Stimulated activated CD4-positive, alpha-beta T cell treated with anti-CD3 and anti-CD28 coated beads, Interleukin-1b, Interleukin-23, amount 100 ng/mL, for 48 hours (primary cell): ENCODE measurements at regions not wholly inside any gene's neighbourhood (a gene's known extent, or its start where the extent isn't known, plus 50 kb on each side); places are given as distances from the start of the nearest gene placed in this dataset.
A peak's percentile ranks its signal among the peaks of the same experiment; 100 is the strongest.
"Not testable (repeated sequence)": the region's sequence is repeated elsewhere in the genome, so short reads cannot be mapped to it uniquely, and the experiment has no call there.

Experiments used
- DNase-seq: peaks from one replicate; pipeline ENCODE4 v3.0.0-alpha.2; 2020

DNA sequence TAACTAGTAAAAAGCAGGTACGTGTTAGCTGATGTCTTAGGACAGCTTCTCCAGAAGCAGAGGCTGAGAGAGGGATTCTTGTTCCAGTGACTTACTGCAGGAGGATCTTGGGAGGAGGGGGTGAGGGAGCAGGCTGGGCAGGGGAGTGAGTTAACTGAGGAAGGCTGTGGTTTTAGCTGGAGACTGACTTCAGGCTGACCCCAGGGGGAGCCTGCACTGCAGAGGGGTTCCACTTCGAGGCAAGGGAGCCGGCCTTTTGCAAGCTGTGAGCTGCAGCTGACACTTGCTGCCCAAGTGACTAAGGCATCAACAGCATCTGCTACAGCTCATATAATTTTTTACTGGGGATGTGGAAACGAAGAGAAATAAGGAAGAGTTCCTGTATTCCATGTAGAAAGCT, 50.4 kb upstream of the SOD1 start:
- no peak for DNase-seq

DNA sequence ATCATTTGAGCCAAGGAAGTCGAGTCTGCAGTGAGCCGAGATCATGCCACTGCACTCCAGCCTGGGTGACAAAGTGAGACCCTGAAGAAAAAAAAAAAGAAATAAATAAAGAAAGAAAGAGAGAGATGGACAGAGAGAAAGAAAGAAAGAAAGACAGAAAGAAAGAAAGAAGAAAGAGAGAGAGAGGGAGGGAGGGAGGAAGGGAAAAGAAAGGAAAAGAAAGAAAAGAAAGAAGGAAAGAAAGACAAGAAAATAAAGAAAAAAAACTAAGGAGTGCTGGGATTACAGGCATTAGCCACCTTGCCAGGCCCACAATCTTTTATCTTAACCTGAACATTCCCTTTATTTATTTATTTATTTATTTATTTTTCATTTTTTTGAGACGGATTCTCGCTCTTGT, 51.7 kb upstream of the SOD1 start:
- DNase-seq: no peak

DNA sequence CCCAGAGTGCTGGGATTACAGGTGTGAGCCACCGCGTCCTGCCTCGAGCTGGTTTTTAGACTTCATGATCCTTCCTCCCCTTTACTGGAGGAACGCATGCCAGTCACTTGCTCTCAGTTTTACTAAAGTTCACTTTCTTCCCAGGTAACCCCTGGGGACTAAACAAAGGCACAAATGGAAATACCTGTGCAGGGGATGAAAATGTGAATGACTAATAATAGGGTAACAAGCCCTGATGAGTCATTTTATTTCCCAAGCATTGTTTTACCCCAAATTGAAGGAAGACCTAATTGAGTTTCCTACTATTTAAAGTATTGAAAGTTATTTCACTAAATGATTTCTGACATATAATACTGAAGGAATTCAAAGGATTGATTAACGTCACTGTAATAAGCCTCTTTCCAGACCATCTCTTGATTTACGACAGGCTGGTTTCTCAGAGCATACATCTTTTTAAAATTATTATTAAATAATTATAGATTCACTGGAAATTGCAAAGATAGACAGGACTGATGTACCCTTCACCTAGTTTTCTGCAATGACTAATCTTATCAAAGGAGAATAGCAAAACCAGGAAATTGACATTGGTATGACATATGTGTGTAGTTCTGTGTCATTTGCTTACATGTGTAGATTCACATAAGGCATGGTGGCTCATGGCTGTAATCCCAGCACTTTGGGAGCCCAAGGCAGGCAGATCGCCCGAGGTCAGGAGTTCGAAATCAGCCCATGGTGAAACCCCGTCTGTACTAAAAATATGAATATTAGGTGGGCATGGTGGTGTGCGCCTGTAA, 53.2 kb upstream of the SOD1 start:
- DNase-seq: no peak

DNA sequence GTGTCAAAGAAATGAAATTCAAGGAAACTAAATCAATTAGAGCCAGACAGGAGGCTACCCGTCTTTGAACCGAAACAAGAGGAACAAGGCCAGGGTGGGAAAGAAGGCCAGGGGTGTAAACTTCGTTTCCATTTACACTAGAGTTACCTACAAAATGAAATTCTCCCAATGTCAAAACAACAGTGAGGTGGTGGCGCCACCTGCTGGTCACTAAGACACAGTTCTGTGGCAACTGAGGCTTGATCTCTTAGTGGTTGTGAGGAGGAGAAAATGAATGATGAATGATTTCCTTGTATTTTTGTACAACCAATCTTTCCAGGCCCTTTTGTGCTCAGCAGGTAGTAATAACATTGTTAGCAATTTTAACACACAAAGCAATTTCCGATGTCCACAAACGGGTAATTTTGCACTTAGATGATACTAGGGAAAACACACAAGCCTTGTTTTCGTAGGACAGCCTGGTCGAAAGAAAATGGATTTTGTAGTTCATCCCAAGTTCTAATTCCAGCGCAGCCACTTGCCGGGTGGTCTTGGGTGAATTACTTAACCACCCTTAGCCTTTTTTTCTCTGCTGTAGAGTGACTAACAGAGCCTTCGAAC, 54.8 kb upstream of the SOD1 start:
- peak; percentile 72 for DNase-seq

DNA sequence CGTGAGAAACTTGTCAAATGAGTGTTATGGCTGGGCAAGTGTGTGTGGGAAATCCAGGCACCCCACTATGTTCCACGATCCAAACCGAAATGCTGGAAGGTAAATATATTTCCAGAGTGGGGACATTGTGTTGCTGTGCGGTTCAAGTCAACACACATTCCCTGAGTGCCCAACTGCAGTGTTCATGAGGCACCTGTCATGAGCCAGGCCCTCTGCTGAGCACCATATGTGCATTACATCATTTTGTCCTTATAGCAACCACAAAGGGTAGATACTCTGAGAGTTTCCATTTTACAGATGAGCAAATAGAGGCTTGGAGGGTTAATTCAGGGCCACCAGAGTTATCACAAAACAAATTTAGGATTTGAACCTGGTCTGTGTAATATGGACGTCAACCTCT, 59.9 kb upstream of the SOD1 start:
- DNase-seq: no peak

DNA sequence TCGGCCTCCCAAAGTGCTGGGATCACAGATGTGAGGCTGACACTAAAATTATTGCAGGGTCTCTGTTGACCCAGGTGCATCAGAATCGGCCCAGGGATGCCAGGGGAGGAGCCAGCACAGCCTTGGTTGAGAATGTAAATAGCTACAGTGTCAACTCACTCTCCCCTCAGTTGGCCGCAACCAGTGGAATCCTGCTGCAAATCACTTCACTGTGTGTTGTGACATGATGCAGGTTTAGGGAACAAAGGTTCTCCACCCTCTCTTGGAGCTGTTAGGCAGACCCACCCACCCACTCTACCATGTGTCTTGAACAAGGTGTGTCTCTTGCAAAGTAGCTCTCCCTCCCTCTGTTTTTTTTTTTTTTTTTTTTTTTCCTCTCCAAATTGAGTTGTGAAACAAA, 60.5 kb upstream of the SOD1 start:
- no peak for DNase-seq

DNA sequence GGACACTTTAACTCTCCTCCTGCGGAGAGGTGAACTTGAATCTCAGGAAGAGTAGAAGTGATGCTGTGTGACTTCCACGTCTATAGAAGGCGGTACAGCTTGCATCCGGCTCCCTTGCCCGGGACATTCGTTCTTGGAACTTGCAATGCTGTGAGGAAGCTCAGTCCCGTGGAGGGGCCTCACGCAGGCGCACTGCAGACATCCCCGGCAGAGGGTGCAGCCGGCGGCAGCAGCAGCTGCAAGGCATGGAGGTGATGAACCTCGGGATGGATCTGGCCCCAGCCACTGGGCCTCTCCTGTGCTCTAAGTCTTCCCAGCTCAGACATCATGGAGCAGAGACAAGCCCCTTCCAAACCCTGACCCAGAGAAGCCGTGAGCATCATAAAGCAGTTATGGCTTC, 61.8 kb upstream of the SOD1 start:
- DNase-seq: no peak

DNA sequence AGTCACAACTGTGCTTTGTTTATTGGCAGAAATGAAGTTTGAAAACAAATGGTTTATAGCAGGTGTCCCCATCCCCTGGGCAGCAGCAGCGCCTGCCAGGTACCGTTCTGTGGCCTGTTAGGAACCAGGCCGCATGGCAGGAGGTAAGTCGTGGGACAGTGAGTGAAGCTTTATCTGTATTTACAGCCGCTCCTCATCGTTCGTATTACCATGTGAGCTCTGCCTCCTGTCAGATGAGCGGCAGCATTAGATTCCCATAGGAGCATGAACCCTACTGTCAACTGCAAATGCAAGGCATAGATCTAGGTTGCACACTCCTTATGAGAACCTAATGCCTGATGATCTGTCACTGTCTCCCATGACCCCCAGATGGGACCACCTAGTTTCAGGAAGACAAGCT, 63.4 kb upstream of the SOD1 start:
- DNase-seq: no peak

DNA sequence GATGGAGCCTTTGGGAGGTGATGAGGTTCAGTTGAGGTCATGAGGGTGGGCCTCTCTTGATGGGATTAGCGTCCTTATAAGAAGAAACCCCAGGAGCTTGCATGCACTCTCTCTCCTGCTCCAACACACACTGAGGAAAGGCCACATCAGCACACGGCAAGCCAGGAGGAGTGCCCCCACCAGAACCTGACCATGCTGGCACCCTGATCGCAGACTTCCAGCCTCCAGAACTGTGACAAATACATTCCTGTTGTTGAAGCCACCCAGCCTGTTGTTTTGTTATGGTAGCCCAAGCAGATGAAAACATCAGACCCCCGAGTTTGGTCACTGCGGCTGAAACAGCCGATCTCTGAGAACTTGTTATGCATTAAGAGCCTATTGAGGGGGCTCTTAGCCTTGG, 64.8 kb upstream of the SOD1 start:
- no peak for DNase-seq

DNA sequence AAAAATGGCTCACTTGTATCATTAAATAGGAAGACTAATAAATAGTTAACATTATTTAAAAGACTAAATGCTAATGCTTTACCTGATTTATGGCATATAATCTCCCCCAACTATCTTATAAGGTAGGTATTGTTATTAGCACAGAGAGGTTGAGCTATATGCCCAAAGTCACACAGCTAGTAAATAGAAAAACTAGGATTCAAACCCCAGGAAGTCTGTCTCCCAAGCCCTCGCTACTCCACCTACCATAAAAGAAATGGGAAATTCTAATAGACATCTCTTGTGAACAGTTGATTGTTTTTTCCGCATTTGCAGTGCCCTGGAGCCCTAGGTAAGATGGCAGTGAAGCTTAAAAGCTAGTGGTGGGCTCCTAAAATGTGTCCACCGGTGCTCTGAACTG, 65.2 kb upstream of the SOD1 start:
- no peak for DNase-seq

DNA sequence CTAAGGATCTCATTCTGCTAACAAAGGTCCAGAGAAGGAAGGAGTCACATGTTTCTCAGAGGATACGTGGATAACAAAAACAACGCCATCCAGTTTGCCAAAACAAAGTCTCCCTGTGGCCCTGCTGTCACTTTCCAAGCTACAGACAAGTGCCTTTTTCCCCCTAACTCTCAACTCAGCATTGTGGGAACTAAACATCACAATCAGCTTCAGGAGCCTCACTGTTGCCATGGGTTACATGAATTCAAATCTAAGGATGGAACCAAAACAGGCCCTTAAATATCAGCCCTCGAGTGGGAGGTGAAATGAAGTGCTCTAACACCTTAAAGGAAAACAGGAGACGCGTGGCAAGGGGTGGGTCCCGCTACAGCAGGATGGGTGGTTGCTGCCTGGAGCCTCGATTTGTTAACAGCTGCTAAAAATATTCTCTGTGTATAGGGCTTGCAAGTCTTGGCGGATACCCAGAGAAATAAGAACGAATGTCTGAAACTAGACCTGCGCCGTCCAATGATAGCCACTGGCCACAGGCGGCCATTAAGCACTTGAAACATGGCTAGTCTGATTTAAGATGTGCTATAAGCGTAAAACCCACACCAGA, 66.4 kb upstream of the SOD1 start:
- no peak for DNase-seq

DNA sequence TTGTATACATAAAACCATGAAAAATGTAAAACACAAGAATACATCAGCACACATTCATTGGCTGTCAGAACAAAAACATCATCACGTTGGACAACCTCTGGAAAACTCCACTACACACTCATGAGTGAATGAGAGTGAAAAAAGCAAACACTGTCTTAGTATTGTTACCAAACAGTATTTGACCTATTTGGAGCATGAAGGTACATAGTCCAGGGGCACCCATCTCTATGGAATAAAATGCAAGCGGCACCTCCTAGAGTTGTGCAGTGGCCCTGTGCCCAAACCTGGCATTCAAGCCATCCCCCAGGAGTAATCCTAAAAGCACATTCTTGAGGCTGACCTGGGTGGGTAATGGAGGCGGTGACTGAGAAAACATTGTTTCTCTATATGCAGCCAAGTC, 67.0 kb upstream of the SOD1 start:
- DNase-seq: no peak

DNA sequence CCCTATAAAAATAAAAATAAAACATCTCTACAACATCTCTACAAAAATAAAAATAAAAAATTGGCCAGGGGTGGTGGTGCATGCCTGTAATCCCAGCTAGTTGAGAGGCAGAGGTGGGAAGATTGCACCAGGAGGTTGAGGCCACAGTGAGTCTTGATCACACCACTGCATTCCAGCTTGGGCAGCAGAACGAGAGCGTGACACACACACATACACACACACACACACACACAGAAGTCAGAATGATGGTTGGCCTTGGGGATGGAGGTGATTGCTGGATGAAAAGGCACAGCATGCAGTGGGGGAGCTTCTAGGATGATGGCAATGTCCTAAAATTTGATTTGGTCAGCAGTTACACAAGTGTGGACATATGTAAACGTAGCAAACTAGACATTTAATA, 69.7 kb upstream of the SOD1 start:
- no peak for DNase-seq

DNA sequence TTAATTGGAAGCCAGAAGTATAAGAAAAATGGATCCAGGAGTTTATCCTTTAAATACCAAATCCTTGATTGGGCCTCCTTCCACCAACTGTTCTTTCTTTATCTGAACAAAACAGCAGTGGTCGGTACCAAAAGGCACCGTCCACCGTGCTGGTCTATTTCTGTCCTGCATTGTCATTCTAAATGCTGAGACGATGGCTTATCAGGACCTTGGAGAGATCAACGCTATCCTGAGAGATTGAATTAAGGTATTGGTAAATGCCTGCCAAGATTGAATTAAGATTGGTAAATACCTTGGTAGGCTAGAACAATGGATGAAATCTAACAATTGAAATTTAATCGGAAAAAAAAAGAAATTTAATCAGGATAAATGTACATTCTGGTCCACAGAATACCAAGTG, 73.4 kb upstream of the SOD1 start:
- no peak for DNase-seq

DNA sequence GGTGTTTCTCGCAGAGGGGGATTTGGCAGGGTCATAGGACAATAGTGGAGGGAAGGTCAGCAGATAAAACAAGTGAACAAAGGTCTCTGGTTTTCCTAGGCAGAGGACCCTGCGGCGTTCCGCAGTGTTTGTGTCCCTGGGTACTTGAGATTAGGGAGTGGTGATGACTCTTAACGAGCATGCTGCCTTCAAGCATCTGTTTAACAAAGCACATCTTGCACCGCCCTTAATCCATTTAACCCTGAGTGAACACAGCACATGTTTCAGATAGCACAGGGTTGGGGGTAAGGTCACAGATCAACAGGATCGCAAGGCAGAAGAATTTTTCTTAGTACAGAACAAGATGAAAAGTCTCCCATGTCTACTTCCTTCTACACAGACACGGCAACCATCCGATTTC, 75.6 kb upstream of the SOD1 start:
- DNase-seq: not testable (repeated sequence)

DNA sequence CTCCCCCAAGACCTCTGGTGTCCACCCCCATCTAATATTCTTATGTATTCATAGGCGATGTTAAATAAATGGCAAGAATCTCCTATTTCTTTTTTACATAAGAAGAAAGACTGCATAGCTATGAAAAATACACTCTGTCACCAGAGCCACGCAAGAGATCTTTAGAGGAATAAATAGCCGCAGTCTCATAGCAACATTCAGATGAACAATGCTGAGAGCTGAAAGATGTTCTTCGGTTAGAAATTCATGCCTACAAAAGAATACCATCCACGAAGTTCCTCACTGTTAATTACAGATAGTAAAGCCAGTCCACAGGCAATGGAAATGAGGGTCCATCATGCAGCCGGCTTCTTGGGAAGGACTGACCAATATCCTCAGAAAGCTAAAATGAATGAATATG, 76.0 kb upstream of the SOD1 start:
- no peak for DNase-seq

DNA sequence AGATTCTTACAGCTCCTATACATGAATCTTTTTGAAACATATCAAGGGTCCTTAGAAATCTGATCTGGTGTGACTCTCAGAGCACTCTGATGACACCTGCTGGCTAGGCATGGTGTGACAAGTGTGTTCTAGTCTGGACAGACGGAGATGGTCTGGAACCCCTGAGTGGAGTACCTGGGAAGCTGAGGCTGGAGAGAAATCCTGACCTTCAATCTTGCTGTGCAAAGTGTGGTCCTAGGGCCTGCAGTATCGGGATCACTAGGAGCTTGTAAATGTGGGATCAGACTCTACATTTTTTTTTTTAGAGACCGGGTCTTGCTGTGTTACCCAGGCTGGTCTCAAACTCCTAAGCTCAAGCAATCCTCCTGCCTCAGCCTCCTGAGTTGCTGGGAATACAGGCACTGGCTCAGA, 78.6 kb upstream of the SOD1 start:
- peak; percentile 73 for DNase-seq

DNA sequence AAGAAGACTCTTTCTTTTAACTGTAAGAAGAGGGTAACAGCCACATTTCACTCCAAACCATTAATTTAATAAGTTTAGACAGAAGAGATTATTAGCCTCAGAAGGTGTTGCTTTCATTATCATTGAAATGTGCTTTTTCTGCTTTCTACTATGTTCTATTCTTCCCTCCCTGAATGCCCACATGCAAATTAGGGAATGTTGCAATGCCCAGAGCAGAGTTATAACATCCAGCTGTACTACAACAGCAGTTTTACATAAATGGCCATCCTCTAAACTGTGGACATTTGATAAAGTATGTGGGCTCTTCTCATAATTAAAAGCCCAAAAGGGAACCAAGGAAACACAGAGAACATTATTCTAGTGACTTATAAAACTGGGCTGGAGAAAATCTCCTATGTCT, 82.2 kb upstream of the SOD1 start:
- DNase-seq: no peak

DNA sequence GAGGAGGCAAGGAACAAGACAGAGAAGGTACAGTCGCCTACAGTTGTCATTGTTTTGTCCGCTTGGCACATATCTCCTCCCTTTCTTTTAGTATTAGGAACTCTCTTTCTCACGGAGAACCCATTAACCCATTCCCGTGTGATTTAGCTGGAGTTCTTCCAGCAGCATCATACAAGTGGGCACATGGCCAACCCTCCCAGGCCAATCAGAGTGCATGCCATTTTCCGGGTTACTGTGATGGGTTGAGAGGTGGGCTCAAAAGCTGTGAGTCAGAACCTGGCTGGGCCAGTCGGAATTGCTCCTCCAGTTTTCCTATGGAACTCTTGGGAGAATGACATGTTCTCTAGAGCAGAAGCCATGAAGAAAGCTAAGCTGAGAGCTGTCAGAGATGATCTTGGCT, 83.1 kb upstream of the SOD1 start:
- no peak for DNase-seq

DNA sequence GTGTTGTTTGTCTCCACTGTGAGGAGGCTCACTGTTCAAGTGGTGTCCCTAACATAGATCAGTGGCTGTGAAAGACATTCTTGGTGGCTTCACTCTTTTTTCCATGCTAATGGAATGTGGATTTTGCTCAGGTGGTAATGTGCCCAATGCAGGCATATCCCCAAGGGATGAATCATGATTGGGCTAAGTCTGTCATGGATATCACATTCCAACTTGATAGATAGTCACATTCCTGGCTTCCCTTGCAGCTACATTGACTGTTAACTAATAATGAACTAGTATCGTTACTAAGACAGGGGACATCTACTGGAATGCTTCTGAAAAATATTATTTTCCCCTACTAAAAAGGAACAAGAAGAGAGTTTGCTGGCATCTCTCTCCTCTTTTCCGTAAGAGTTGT, 86.3 kb upstream of the SOD1 start:
- DNase-seq: no peak

DNA sequence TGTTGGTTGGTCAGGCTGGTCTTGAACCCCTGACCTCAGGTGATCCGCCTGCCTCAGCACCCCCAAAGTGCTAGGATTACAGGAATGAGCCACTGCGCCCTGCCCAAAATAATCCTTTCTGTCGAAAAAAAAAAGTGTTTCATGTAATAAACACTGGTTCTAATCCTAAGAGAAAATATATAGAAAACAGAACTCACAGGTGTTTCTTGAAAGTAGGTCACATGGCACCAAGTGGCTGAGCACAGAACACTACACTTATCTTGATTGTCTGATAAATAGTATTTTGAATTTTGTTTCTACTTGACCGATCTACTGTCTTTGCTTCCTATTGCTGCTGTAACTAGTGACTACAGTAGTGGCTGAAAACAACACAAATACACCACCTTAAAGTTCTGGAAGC, 87.6 kb upstream of the SOD1 start:
- no peak for DNase-seq

DNA sequence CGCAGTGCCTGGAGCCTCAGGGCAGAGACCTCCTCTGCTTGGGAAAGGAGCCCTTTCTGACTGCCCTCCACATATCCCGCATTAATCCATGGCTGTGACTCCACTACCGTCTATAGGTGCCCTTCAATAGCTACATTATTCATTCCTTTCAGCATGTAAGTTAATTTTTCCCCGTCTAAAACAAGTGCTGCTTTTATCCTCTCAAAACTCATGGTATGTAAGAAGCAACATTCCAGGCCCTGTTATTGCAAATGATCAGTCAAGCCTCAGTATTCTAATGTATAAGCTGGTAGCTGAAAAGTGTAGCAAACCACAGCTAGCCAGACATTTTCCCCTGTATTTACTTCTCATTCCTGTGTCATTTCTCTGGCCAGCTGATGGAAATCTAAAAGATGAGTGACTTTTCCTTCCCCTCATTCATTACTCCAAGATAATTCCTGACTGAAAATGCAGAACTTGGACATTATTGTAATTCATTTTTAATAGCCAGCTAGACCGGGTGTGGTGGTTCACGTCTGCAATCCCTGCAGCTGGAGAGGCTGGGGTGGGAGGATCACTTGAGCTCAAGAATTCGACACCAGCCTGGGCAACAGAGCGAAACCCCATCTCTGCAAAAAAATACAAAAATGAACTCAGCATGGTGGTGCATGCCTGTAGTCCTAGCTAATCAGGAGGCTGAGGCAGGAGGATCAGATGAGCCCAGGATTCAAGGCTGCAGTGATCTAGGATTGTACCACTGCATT, 88.5 kb upstream of the SOD1 start:
- no peak for DNase-seq

DNA sequence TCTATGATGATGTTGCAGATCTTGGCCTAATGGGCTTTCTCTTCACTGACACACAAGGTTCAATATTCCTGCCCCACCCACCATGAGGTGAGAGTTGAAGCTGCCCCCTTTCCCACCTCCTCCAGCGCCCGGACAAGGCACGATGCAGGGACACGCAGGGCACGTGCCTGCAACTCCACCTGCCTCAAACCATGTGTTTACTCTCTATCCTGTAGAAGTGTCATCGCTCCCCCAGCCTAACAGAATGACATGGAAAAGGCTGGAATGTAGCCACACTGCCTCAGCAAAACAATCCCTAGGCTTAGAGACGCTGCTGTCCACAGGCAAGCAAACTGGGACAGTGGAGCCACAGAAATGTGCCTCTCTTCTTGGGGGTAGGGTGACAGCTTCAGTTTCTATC, 92.9 kb upstream of the SOD1 start:
- no peak for DNase-seq

DNA sequence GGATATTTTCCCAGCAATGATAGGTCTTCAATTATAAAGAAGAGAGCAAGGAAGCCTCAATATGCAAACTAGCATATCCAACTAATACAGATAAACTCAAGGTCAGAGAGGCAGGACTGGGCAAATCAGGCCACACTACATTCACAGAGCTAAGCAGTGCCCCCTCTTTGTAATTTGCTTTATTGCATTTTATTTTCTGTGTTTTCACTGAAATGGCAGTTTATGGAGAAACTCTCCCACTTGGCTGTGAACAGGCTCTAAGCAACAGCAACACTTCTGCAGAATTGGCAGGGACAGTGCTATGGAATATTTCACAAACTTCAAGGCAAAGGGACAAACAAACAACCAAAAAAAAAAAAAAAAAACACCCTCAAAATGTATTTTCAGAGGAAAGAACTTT, 93.4 kb upstream of the SOD1 start:
- no peak for DNase-seq
